Cardiac fibroblast (primary cell): ENCODE measurements at regions not wholly inside any gene's neighbourhood (a gene's known extent, or its start where the extent isn't known, plus 50 kb on each side); places are given as distances from the start of the nearest gene placed in this dataset.

Experiments
- DNase-seq, 2 donors: peaks; one replicate each; pipeline versions ENCODE4 v3.0.0 to v3.0.0-alpha.2; 2010; ENCODE audit warnings: low read depth in 2 of 2
- H3K4me3 ChIP-seq, 2 donors: replicated peaks in 1 of 2; 1 replicate in 1 of 2; 2 replicates in 1 of 2; pipeline ENCODE4 v1.5.1; 2011; ENCODE audit warnings: low read depth in 2 of 2, low read length in 2 of 2, mild to moderate bottlenecking in 2 of 2, moderate library complexity in 1 of 2
- CTCF ChIP-seq: IDR thresholded peaks from one replicate; pipeline ENCODE4 v1.5.1; 2011; ENCODE audit warnings: low read depth, mild to moderate bottlenecking, low read length, inconsistent platforms

GRCh38 chr14:27370775-27371174 is 772.9 kb upstream of the NOVA1 start:
- TF ChIP-seq CTCF = no peak
- H3K4me3 ChIP-seq = no peak overlapping the region
- DNase-seq = no peak

GRCh38 chr14:27371209-27371608 is 773.4 kb upstream of the NOVA1 start:
- no peak for TF ChIP-seq CTCF
- no peak overlapping the region for H3K4me3 ChIP-seq
- no peak for DNase-seq

GRCh38 chr14:27371868-27372267 is 774.0 kb upstream of the NOVA1 start:
- no peak for TF ChIP-seq CTCF
- no peak overlapping the region for H3K4me3 ChIP-seq
- no peak for DNase-seq

GRCh38 chr14:27372771-27373170 is 774.9 kb upstream of the NOVA1 start:
- H3K4me3 ChIP-seq = no peak overlapping the region
- no peak for TF ChIP-seq CTCF
- no peak for DNase-seq

GRCh38 chr14:27384124-27384523 is 786.3 kb upstream of the NOVA1 start:
- H3K4me3 ChIP-seq = no peak overlapping the region
- no peak for TF ChIP-seq CTCF
- DNase-seq = no peak

- DNase-seq = no peak
- TF ChIP-seq CTCF = no peak
- H3K4me3 ChIP-seq = no peak overlapping the region
Observed at GRCh38 chr14:27386391-27386790, 788.6 kb upstream of the NOVA1 start.

GRCh38 chr14:27387463-27387862 is 789.6 kb upstream of the NOVA1 start:
- peak in 1 of 2 donors; percentile 30 for DNase-seq
- no peak for TF ChIP-seq CTCF
- no peak overlapping the region for H3K4me3 ChIP-seq
